ENCODE measurements at regions not wholly inside any gene's neighbourhood (a gene's known extent, or its start where the extent isn't known, plus 50 kb on each side); places are given as distances from the start of the nearest gene placed in this dataset.

GRCh38 chr5:5633579-5633978, 211.1 kb downstream of the ICE1 start:
- Histone ChIP-seq H3K36me3 (ENCODE audit: control insufficient read depth in 2 of 4, insufficient read depth in 4 of 4, low read length in 3 of 4) (no peaks in the 10 kb centered on the region), H3K23me2 (ENCODE audit: low read depth, low read length) (peaks cover 2% of the 10 kb centered on the region; the same call in 1 of the 2 replicates), H3K27ac (ENCODE audit: low read depth, low read length) (no peak overlapping the region), H3K27me3 (replicated peaks in 1 of 4; ENCODE audit: control insufficient read depth in 3 of 4, extremely low read depth in 1 of 4, insufficient read depth in 3 of 4, low read length in 3 of 4) (no peaks in the 10 kb centered on the region), H2BK20ac (ENCODE audit: low read length) (no peak overlapping the region), H4K5ac (ENCODE audit: insufficient read length, low read depth, low read length) (no peak overlapping the region), H3K23ac (ENCODE audit: insufficient read length) (no peak overlapping the region), H3K4me2 (ENCODE audit: insufficient read depth in 1 of 2, low read depth in 2 of 2, low read length in 2 of 2) (no peak overlapping the region), H3K56ac (replicated peaks; ENCODE audit: insufficient read length, low read depth, low read length) (no peak overlapping the region), H4K91ac (replicated peaks; ENCODE audit: insufficient read length, low read length) (no peak overlapping the region), H3K9me3 (ENCODE audit: insufficient read depth in 2 of 2, low read depth in 1 of 2, low read length in 1 of 2) (peaks cover 0 to 3% of the 10 kb centered on the region in 2 experiments; a peak in 1 of 4 replicates), H4K8ac (ENCODE audit: extremely low read depth, insufficient read depth, low read length) (no peak overlapping the region), H3K4ac (replicated peaks; ENCODE audit: insufficient read length, low read depth, low read length) (no peak overlapping the region), H2AFZ (ENCODE audit: low read length) (no peak overlapping the region), H2AK5ac (ENCODE audit: low read depth, low read length) (no peak overlapping the region), H2BK5ac (ENCODE audit: low read depth, low read length) (no peak overlapping the region), H2BK12ac (ENCODE audit: low read depth, low read length) (no peak overlapping the region), H3K9ac (replicated peaks in 1 of 4; ENCODE audit: extremely low read depth in 1 of 4, low read depth in 3 of 4, low read length in 3 of 4) (no peak overlapping the region), H2BK15ac (ENCODE audit: low read length) (no peak overlapping the region), H4K20me1 (replicated peaks in 1 of 2; ENCODE audit: control insufficient read depth in 1 of 2, insufficient read depth in 2 of 2, low read length in 2 of 2) (no peaks in the 10 kb centered on the region), H3K79me1 (ENCODE audit: low read depth, low read length) (no peaks in the 10 kb centered on the region), H3K14ac (ENCODE audit: insufficient read length) (no peak overlapping the region), H3K4me3 (ENCODE audit: extremely low read depth in 1 of 4, insufficient read depth in 2 of 4, low read depth in 3 of 4, low read length in 4 of 4) (no peak overlapping the region), H3K18ac (ENCODE audit: extremely low read depth, low read length) (no peak overlapping the region), H3K4me1 (replicated peaks in 1 of 4; ENCODE audit: control insufficient read depth in 3 of 4, insufficient read depth in 4 of 4, low read length in 3 of 4) (no peaks in the 10 kb centered on the region), H2BK120ac (replicated peaks; ENCODE audit: low read depth, low read length) (no peak overlapping the region), H3K79me2 (ENCODE audit: control insufficient read depth in 1 of 2, insufficient read depth in 2 of 2, low read length in 2 of 2) (no peaks in the 10 kb centered on the region)
- TF ChIP-seq ATF2 (IDR thresholded peaks at IDR 0.05; ENCODE audit: low read length) = no peak
- no peak for TF ChIP-seq USF2 (IDR thresholded peaks at IDR 0.05; ENCODE audit: low read length)
- TF ChIP-seq POLR2AphosphoS5 (IDR thresholded peaks at IDR 0.05; ENCODE audit: low read depth, low read length) = no peak
- no peak for TF ChIP-seq ASH2L (IDR thresholded peaks at IDR 0.05; ENCODE audit: low read length)
- no peak for TF ChIP-seq RFX5 (IDR thresholded peaks at IDR 0.05; ENCODE audit: borderline replicate concordance, low read depth, low read length)
- no peak for TF ChIP-seq SP1 (IDR thresholded peaks at IDR 0.05; ENCODE audit: low read depth, low read length)
- TF ChIP-seq CREB1 (IDR thresholded peaks at IDR 0.05) = no peak
- no peak for TF ChIP-seq NANOG (IDR thresholded peaks at IDR 0.05; ENCODE audit: insufficient read depth, low read depth, low read length, poor library complexity, severe bottlenecking)
- DNase-seq (ENCODE audit: low read depth in 1 of 2, low spot score in 2 of 2) (no peak), FAIRE-seq (no peak)
- ChIA-PET POLR2A (ENCODE audit: partially characterized antibody) (no interaction called here), CTCF (ENCODE audit: partially characterized antibody) (interaction anchor here (0.6 to 0.7 kb wide), 2 partner anchors 50 to 1654 kb away, joined by 4 read pairs; no protein-coding TSS in a partner anchor)
- WGBS, 2 experiments (ENCODE audit: extremely low coverage in 1 of 2, insufficient coverage in 1 of 2, insufficient read length in 1 of 2, insufficient replicate concordance in 2 of 2, low coverage in 1 of 2, low lambda C conversion rate in 2 of 2, missing lambda C conversion rate in 1 of 2) = 84% methylated on average over 4 of the region's 4 CpGs; no CpG with 5 or more reads in 1 of the 2 experiments

Measured in H1 (cell line).